ENCODE measurements at regions not wholly inside any gene's neighbourhood (a gene's known extent, or its start where the extent isn't known, plus 50 kb on each side); places are given as distances from the start of the nearest gene placed in this dataset.

DNA sequence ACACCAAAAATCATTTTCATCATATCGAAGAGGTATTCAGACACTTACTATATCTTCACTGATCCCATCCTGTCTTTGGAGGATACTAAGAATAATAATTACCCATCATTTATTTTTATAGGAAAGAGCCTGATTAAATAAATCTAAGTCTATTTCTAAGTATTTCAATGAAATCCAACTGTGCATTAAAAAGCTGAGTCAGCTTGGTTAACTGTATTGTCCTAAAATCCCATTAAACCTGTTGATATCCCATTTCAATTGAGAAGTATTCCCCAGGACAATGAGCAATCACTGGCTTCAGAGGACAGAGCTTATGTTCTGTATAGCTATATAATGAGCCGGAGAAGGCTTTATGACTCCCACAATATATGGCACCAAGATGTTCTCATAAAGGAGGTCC is 142.0 kb upstream of the RORB start:
- TF ChIP-seq CTCF (conservative IDR thresholded peaks at IDR 0.05; ENCODE audit: low read depth in 2 of 2) (no peak), POLR2AphosphoS5 (IDR thresholded peaks at IDR 0.05; ENCODE audit: low read depth) (no peak), REST (IDR thresholded peaks at IDR 0.05; ENCODE audit: unreplicated experiment) (no peak), EZH2phosphoT487 (IDR thresholded peaks at IDR 0.05; ENCODE audit: unreplicated experiment) (no peak), EZH2 (IDR thresholded peaks at IDR 0.05; ENCODE audit: low read depth, unreplicated experiment) (no peak), CREB1 (CRISPR knock-in tag; IDR thresholded peaks at IDR 0.05; ENCODE audit: low read depth) (no peak), ETS1 (IDR thresholded peaks at IDR 0.05) (no peak), NANOG (IDR thresholded peaks at IDR 0.05; ENCODE audit: borderline replicate concordance) (no peak), JUNB (IDR thresholded peaks at IDR 0.05; ENCODE audit: unreplicated experiment) (no peak), ZNF331 (CRISPR knock-in tag; IDR thresholded peaks at IDR 0.05; ENCODE audit: low read depth) (no peak), STAT1 (IDR thresholded peaks at IDR 0.05; ENCODE audit: unreplicated experiment) (no peak)
